MM.1S (cell line): ENCODE measurements at regions not wholly inside any gene's neighbourhood (a gene's known extent, or its start where the extent isn't known, plus 50 kb on each side); places are given as distances from the start of the nearest gene placed in this dataset.

Experiments used
- DNase-seq: peaks from one replicate; pipeline ENCODE4 v3.0.0-alpha.2; 2015
- H2AFZ ChIP-seq: fragments of 300-600 bp; sonication (generic); 2 replicates; pipeline ENCODE4 v1.6.0; 2016; ENCODE audit warnings: antibody characterized with exemption, low read length
- H3F3A ChIP-seq: fragments of 300-600 bp; sonication (generic); 2 replicates; pipeline ENCODE4 v1.6.1; 2016; ENCODE audit warnings: mild to moderate bottlenecking, antibody characterized with exemption, low read length, moderate library complexity, mixed read lengths; ENCODE audit not compliant: insufficient read depth
- H3K27ac ChIP-seq: fragments of 300-600 bp; sonication (generic); 2 replicates; pipeline ENCODE4 v1.5.1; 2016; ENCODE audit warnings: mild to moderate bottlenecking, low read length
- H3K27me3 ChIP-seq: fragments of 300-600 bp; sonication (generic); replicated peaks from 2 replicates; pipeline ENCODE4 v1.6.0; 2016; ENCODE audit warnings: low read length; ENCODE audit not compliant: insufficient read depth
- H3K36me3 ChIP-seq: fragments of 300-600 bp; sonication (generic); replicated peaks from 2 replicates; pipeline ENCODE4 v1.6.1; 2016; ENCODE audit warnings: mild to moderate bottlenecking, low read length, mixed read lengths; ENCODE audit not compliant: insufficient read depth
- H3K4me1 ChIP-seq: fragments of 300-600 bp; sonication (generic); 2 replicates; pipeline ENCODE4 v1.6.1; 2016; ENCODE audit warnings: low read length, mixed read lengths
- H3K4me2 ChIP-seq: fragments of 300-600 bp; sonication (generic); 2 replicates; pipeline ENCODE4 v1.6.0; 2016; ENCODE audit warnings: low read depth, low read length
- H3K4me3 ChIP-seq: fragments of 300-600 bp; sonication (generic); 2 replicates; pipeline ENCODE4 v1.5.1; 2016; ENCODE audit warnings: low read length, mixed read lengths
- H3K79me2 ChIP-seq: fragments of 300-600 bp; sonication (generic); 2 replicates; pipeline ENCODE4 v1.6.1; 2016; ENCODE audit warnings: mixed run types, low read length, mixed read lengths
- H3K9ac ChIP-seq: fragments of 300-600 bp; sonication (generic); 2 replicates; pipeline ENCODE4 v1.6.1; 2016; ENCODE audit warnings: low read length, mixed read lengths
- H3K9me2 ChIP-seq: fragments of 300-600 bp; sonication (generic); replicated peaks from 2 replicates; pipeline ENCODE4 v1.6.1; 2016; ENCODE audit warnings: mild to moderate bottlenecking, low read length, mixed read lengths; ENCODE audit not compliant: insufficient read depth
- H3K9me3 ChIP-seq: fragments of 300-600 bp; sonication (generic); replicated peaks from 2 replicates; pipeline ENCODE4 v1.6.1; 2016; ENCODE audit warnings: mild to moderate bottlenecking, low read length, mixed read lengths; ENCODE audit not compliant: insufficient read depth
- H4K20me1 ChIP-seq: fragments of 300-600 bp; sonication (generic); 2 replicates; pipeline ENCODE4 v1.6.1; 2016; ENCODE audit warnings: mild to moderate bottlenecking, low read length, moderate library complexity, mixed read lengths; ENCODE audit not compliant: insufficient read depth
- EZH2 ChIP-seq: fragments of 300-600 bp; sonication (generic); optimal IDR thresholded peaks from 2 replicates; pipeline ENCODE3; 2017; ENCODE audit warnings: low read depth, mild to moderate bottlenecking, antibody characterized with exemption, low read length, mixed read lengths
- EZH2phosphoT487 ChIP-seq: fragments of 300-600 bp; sonication (generic); IDR thresholded peaks from 2 replicates; pipeline ENCODE4 v1.6.1; 2018; ENCODE audit warnings: antibody characterized with exemption, low read length
- TF ChIP-seq, protein P1 (sequence below): fragments of 300-600 bp; sonication (generic); IDR thresholded peaks from 2 replicates; pipeline ENCODE4 v1.5.1; 2016; ENCODE audit warnings: antibody characterized with exemption, low read length, mixed read lengths

GRCh38 chr4:177099211-177099610, 210.5 kb upstream of the NEIL3 start:
- no peaks in the 10 kb centered on the region for H3K9me2 ChIP-seq
- no peaks in the 10 kb centered on the region for H3K27me3 ChIP-seq
- H4K20me1 ChIP-seq: no peaks in the 10 kb centered on the region
- no peak overlapping the region for H2AFZ ChIP-seq
- no peak overlapping the region for H3K4me2 ChIP-seq
- H3K4me1 ChIP-seq: no peaks in the 10 kb centered on the region
- H3K9ac ChIP-seq: no peak overlapping the region
- H3K36me3 ChIP-seq: no peaks in the 10 kb centered on the region
- no peaks in the 10 kb centered on the region for H3K9me3 ChIP-seq
- no peak for DNase-seq
- TF ChIP-seq EZH2 (no peak), EZH2phosphoT487 (no peak)
- TF ChIP-seq, protein P1, sequence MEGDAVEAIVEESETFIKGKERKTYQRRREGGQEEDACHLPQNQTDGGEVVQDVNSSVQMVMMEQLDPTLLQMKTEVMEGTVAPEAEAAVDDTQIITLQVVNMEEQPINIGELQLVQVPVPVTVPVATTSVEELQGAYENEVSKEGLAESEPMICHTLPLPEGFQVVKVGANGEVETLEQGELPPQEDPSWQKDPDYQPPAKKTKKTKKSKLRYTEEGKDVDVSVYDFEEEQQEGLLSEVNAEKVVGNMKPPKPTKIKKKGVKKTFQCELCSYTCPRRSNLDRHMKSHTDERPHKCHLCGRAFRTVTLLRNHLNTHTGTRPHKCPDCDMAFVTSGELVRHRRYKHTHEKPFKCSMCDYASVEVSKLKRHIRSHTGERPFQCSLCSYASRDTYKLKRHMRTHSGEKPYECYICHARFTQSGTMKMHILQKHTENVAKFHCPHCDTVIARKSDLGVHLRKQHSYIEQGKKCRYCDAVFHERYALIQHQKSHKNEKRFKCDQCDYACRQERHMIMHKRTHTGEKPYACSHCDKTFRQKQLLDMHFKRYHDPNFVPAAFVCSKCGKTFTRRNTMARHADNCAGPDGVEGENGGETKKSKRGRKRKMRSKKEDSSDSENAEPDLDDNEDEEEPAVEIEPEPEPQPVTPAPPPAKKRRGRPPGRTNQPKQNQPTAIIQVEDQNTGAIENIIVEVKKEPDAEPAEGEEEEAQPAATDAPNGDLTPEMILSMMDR: no peak
- no peaks in the 10 kb centered on the region for H3F3A ChIP-seq
- H3K79me2 ChIP-seq: no peaks in the 10 kb centered on the region
- no peak overlapping the region for H3K27ac ChIP-seq
- H3K4me3 ChIP-seq: no peak overlapping the region

GRCh38 chr4:177100307-177100706, 209.4 kb upstream of the NEIL3 start:
- no peak for TF ChIP-seq EZH2phosphoT487
- TF ChIP-seq, protein P1: no peak
- TF ChIP-seq EZH2: no peak
- Histone ChIP-seq H3K9me2 (no peaks in the 10 kb centered on the region), H3K36me3 (no peaks in the 10 kb centered on the region)

DNA sequence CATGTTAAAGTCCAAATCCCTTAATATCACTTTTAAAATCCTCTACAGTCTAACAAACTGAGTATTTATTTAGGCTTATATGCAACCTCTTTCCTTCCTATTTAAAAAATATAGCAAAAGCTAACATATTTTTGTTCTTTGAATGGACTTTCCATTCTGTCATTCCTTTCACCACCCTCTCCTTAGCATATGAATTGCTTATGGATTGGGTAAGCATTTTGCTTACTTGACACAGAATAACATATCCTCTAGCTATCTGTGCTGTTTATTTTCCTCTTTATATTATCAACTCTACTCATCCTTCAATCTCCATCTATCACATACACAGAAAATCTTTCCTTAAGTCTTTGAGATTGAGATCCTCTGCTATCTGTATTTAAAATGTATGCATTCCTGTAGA, 206.1 kb upstream of the NEIL3 start:
- Histone ChIP-seq H3K36me3 (no peaks in the 10 kb centered on the region), H4K20me1 (no peaks in the 10 kb centered on the region), H2AFZ (no peak overlapping the region), H3F3A (no peaks in the 10 kb centered on the region), H3K9me2 (no peaks in the 10 kb centered on the region), H3K9me3 (no peaks in the 10 kb centered on the region; the same call in 1 of the 2 replicates), H3K27me3 (no peaks in the 10 kb centered on the region), H3K27ac (no peak overlapping the region), H3K4me1 (no peaks in the 10 kb centered on the region), H3K79me2 (no peaks in the 10 kb centered on the region), H3K9ac (no peak overlapping the region), H3K4me2 (no peak overlapping the region), H3K4me3 (no peak overlapping the region)
- DNase-seq: no peak
- no peak for TF ChIP-seq EZH2phosphoT487

More at GRCh38 chr4:177100307-177100706, 209.4 kb upstream of the NEIL3 start:
- H3K9me3 ChIP-seq: no peaks in the 10 kb centered on the region
- no peaks in the 10 kb centered on the region for H3F3A ChIP-seq
- DNase-seq: no peak
- no peak overlapping the region for H3K4me3 ChIP-seq
- H3K27ac ChIP-seq: no peak overlapping the region
- no peaks in the 10 kb centered on the region for H3K27me3 ChIP-seq
- H3K79me2 ChIP-seq: no peaks in the 10 kb centered on the region
- no peak overlapping the region for H3K9ac ChIP-seq
- no peak overlapping the region for H2AFZ ChIP-seq
- H3K4me2 ChIP-seq: no peak overlapping the region
- no peaks in the 10 kb centered on the region for H4K20me1 ChIP-seq
- no peaks in the 10 kb centered on the region for H3K4me1 ChIP-seq

GRCh38 chr4:177105536-177105935, 204.1 kb upstream of the NEIL3 start:
- Histone ChIP-seq H3K27ac (no peak overlapping the region), H3K36me3 (no peaks in the 10 kb centered on the region), H3K9ac (no peak overlapping the region), H3K4me3 (no peak overlapping the region), H3K4me2 (no peak overlapping the region), H3F3A (peaks cover 5% of the 10 kb centered on the region; the same call in 1 of the 2 replicates), H2AFZ (no peak overlapping the region), H3K79me2 (no peaks in the 10 kb centered on the region), H3K9me2 (no peaks in the 10 kb centered on the region), H4K20me1 (no peaks in the 10 kb centered on the region), H3K4me1 (peaks cover 10% of the 10 kb centered on the region), H3K9me3 (no peaks in the 10 kb centered on the region; the same call in 1 of the 2 replicates), H3K27me3 (no peaks in the 10 kb centered on the region)
- no peak for DNase-seq
- no peak for TF ChIP-seq EZH2phosphoT487
- no peak for TF ChIP-seq EZH2
- TF ChIP-seq, protein P1: no peak
